NCI-H345 treated with DMSO at 0.1 percent for 48 hours (cell line): ENCODE measurements at regions not wholly inside any gene's neighbourhood (a gene's known extent, or its start where the extent isn't known, plus 50 kb on each side); places are given as distances from the start of the nearest gene placed in this dataset.

Experiments
- DNase-seq: peaks from one replicate; lab custom pipeline; 2025; ENCODE audit not compliant: unreplicated experiment; lab: John Stamatoyannopoulos, UW

DNA sequence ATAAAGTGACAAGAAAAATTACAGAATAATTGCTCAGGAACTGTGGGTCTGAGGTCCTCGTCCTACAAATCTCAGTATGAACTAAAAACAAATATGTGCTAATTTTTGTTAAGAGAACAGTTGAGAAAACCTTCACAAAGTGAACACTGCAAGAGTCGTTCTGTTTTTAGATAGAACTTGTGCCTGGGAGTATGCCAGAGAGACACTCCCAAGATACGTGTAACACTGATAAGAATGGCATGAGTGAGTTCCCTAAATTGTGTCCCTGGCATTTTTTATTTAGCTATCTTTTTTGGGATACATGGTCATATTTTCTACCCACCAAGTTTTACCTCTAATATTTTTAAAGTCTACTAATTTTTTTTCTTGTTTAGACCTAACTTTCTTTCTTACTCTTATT is 860.0 kb upstream of the NR2F2 start:
- no peak for DNase-seq

DNA sequence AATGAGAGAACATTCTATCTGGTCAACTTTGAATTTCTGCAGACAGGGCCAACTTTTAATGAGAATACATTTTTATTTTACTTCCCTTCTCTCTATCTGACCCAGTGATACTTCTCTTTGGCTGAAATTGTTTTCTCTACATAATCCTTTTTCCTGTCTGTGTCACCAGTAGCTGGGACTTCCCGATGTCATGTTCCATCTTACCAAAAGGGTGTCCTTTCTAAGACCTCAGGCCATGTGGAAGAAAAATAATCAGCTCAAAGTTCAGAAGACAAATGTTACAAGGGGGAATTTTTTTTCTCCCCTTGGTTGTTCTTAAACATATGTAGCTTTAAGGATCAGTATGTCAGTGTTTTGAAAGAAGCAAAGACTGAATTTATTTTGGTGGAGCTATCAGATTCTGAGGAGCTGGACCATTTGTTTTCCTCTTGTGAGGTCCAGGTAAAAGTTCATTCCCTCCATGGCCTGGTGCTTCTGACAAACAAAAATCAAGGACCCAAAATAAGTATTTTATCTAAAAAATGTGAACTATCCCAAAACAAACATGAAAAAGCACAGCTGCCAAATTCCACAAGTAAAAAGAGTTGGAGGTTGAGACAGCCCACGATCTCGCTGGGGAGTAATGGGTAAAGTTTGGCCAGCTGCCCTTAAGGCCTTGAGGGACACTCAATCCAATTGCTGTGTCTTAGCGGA is 859.4 kb upstream of the NR2F2 start:
- DNase-seq: no peak

DNA sequence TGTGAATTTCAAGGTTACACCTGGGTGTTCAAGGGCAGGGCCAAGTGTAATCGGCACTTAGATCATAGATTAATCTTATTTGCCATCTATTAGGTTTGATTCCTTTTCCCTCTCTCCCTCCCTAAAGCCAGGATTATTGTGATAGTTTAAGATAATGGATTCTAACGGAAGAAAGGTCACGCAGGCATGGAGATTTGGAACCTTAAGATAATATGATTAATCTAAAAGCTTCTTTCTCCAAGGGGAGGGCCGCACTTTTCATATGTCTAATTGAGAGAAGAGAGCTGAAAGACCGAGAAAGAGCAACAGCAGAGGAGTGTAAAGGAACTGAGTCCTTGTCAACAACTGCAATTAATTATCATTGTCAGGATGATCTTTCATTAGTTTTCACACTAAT is 858.8 kb upstream of the NR2F2 start:
- DNase-seq: no peak

DNA sequence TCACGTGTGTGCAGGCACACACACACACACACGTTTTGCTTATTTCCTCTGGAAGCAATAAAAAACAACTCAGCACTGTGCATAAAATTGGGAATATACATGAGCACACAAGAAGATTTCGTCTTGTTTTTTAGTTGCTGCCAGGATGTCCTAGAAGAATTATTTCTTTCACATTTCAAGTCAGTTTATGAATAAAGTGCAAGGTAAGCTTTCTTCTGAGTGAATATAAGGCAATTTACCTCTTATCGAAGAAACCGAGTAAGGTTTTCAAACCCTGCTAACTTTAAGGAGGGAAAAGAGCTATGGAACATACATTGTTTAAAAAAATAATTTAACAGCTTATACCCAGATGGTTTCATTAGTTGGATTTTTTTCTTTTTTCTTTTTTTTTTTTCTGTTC is 855.4 kb upstream of the NR2F2 start:
- no peak for DNase-seq

- no peak for DNase-seq
These were observed 851.2 kb upstream of the NR2F2 start for GRCh38 chr15:95479308-95479707.

- no peak for DNase-seq
These were observed 845.1 kb upstream of the NR2F2 start for GRCh38 chr15:95485367-95485766.

DNA sequence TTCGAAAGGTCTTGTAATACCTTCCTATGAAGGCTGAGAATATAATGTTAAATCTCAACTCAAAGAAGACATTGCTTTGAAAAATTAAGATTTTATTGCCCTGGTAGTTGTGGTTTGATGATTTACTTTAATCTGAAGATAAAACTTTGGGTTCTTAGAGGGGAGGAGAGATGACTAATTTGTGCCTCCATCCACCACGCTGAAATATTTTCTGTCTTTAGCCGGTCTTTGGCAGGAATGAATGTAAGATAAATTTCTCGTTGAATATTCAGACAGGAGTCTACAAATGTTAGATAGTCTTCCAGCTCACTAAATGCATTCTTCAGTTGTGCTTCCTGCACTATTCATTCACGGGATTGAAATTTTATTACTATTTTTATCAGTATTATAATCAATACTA is 844.3 kb upstream of the NR2F2 start:
- no peak for DNase-seq

DNA sequence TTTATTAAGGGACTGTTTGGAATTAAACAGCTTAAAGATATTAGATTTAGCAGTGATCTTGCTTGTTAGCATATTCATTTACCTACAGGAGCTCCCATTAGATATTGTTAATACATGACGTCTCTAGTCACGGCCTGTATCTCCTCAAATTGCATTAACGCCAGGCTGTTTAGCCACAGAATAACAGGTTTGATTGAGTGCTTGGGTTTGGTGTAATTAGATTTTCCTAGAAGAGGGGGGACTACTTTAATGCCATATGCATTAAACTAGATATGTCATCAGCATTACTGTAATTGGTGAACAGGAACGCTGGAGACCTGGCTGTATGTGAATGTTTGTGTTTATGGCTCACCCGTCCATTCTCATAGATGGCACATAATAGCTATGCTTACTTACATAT is 841.4 kb upstream of the NR2F2 start:
- DNase-seq: no peak

DNA sequence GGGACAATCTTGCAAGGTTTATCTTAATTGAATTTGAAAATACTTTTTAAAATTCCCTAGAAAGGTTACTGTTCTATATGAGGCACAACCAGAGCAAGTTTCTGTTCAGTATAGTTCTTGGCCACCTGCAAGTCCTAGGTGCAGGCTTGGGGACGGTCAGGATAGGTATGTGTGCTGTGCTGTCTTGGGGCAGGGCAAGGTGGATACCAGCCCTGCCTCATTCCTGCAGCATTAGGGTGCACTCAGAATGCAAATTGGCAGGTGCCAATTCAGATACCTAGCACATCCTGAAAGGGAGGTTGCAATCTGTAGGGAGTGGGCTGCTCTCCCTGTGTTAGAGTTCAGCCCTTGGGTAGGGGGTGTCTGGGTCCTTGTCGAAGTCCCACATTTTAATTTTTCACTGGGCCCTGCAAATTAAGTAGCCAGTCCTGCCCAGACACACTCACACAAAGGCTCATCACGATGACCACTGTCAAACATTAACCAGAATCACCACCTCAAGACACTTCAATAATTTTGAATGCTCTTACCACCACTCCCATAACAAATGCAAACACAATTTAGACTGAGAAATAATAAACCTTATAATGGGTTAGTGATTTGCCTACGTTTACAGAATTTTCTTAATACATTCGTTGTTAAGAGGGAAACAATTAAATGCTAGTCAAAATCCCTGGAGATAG is 838.0 kb upstream of the NR2F2 start:
- DNase-seq: no peak

GRCh38 chr15:95494971-95495541 is 835.4 kb upstream of the NR2F2 start:
- no peak for DNase-seq

DNA sequence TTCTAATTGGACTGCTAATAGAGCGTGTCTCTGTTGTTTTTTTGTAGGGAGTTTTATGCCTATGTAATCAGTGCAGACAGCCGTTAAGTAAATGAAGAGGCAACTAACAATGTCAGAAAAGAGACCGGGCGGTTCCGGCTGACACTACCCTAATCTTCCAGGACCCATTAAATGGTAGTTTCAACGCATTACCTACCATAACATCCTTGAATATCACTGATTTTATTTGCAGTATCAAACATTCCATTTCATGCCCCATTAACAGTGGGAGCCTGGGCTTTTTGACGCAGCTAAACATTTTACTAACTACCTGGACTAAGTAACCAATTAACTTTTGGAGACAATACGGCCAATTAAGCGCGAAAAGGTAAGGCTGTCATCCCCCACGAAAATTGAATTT is 832.9 kb upstream of the NR2F2 start:
- no peak for DNase-seq

GRCh38 chr15:95498961-95499360 is 831.5 kb upstream of the NR2F2 start:
- DNase-seq: no peak

- no peak for DNase-seq
These were observed 831.1 kb upstream of the NR2F2 start for GRCh38 chr15:95499397-95499796.

DNA sequence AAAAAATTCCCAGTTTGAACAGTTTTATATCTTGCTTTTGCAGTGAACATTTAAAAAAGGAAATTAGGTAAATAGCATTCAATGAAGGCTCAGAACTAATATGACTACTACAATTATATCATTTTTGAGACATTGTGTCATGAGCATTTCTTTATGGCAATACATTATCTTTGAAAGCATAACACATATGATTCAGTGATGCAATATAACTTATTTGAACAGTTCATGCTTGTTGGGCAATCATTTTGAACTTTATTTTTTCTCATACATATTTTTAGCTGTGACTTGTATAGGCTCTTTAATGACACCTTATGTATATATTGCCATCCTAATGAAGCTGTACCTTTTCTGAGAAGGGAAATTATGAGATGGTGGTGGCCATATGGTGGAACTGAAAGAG is 828.6 kb upstream of the NR2F2 start:
- no peak for DNase-seq

- DNase-seq: no peak
These were observed 827.4 kb upstream of the NR2F2 start for GRCh38 chr15:95503107-95503506.

GRCh38 chr15:95503640-95504225 is 826.8 kb upstream of the NR2F2 start:
- DNase-seq: no peak

GRCh38 chr15:95511671-95512070 is 818.8 kb upstream of the NR2F2 start:
- DNase-seq: no peak

- no peak for DNase-seq
These were observed 817.6 kb upstream of the NR2F2 start for GRCh38 chr15:95512906-95513305.

DNA sequence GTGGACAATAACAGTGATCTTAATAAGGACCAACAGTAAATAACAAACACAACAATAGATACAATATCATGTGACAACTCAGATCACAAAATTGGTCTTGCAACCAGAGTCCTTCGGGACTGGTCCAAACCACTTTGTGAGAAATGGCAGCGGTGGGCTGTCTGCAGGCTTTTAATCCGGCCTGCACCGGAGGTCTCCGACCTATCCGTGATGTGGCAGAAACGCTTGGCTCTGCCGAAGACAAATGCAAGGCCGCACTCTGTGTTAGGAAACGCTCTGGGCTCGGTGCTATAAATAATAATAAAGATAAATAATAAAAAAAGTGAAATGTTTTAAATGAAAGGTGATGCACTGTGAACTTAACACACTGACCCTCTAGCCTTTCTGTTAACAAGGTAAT is 810.6 kb upstream of the NR2F2 start:
- no peak for DNase-seq

- no peak for DNase-seq
These were observed 810.0 kb upstream of the NR2F2 start for GRCh38 chr15:95520511-95520910.

- DNase-seq: no peak
These were observed 809.6 kb upstream of the NR2F2 start for GRCh38 chr15:95520922-95521321.

DNA sequence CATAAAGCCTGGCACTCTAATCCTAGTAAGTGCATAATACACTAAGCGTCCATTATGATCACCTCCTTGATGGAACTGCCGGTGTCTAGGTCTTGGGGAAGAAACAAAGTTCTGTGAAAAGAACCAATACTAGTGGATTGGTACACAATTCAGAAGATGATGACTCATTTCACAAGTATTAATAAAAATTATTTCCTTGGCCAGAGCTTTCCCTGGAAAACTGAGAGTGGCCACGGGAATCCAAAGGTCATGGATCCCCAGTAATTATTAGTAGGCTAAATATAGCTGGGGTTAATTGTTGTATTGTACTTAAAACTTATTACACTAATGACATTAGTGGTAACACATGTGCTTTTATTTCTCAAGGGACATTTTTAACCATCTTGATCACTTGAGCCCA is 808.0 kb upstream of the NR2F2 start:
- DNase-seq: no peak
